GM19240 (cell line): ENCODE measurements at regions not wholly inside any gene's neighbourhood (a gene's known extent, or its start where the extent isn't known, plus 50 kb on each side); places are given as distances from the start of the nearest gene placed in this dataset.
"Not testable (repeated sequence)": the region's sequence is repeated elsewhere in the genome, so short reads cannot be mapped to it uniquely, and the experiment has no call there.

Source experiments
- DNase-seq: peaks from one replicate; pipeline ENCODE4 v3.0.0; 2011; ENCODE audit warnings: low spot score; ENCODE audit not compliant: insufficient read length

GRCh38 chr5:84961193-84961592 lies 576.5 kb upstream of the EDIL3 start:
- DNase-seq = no peak

DNA sequence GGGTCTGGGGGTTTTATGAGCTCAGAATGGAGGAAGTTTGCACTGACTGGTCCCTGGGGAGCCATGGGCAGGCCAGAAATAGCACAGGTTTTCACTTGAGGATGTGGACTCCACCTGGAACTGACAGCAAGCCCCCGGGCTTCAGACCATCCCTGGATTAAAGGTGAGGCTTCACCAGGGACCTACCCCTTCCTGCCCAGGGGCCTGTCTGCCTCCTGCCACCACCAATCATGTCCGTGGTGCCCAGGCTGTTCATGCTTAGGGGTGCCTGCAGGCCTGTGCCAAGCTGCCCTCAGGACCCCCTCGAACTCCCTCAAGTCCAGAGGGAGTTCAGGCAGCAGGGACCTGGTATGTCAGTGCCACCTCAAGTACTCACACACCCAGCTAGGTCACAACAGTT lies 577.2 kb upstream of the EDIL3 start:
- DNase-seq = no peak

DNA sequence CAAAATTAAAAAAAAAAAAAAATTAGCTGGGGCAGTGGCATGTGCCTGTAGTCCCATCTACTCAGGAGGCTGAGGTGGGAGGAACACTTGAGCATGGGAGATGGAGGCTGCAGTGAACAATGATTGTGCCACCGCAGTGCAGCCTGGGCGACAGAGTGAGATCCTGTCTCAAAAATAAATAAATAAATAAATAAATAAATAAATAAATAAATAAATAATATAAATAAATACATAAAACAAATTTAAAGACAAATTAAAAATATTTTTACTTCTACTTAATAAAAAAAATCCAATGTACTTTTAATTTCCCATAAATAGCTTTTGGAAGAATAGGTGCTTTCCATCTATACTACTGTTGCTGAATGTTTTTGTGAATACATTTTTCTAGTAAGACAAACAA lies 598.4 kb upstream of the EDIL3 start:
- DNase-seq = no peak

GRCh38 chr5:84985148-84985547 lies 600.5 kb upstream of the EDIL3 start:
- no peak for DNase-seq

- no peak for DNase-seq
These were observed 602.0 kb upstream of the EDIL3 start for GRCh38 chr5:84986688-84987087.

DNA sequence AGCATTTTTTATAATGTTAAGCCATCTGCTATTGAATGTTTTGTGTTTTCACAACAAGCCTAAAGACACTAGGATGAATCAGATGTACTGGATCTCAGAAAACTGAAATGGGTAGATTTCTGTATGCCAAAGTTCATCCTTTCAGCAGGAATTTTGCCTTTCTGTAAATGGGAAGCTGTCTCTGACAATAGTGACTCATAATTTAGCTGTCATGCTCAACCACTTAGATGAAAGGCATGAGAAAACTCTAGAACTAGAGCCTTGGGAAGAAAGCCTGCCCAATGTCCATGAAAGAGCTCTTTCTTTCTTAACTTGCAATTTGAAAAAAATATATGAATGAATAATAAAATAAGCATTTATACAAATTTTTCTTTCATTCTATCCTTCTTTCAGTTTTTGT lies 616.0 kb upstream of the EDIL3 start:
- DNase-seq = no peak

- not testable (repeated sequence) for DNase-seq
These were observed 617.3 kb upstream of the EDIL3 start for GRCh38 chr5:85002026-85002425.

DNA sequence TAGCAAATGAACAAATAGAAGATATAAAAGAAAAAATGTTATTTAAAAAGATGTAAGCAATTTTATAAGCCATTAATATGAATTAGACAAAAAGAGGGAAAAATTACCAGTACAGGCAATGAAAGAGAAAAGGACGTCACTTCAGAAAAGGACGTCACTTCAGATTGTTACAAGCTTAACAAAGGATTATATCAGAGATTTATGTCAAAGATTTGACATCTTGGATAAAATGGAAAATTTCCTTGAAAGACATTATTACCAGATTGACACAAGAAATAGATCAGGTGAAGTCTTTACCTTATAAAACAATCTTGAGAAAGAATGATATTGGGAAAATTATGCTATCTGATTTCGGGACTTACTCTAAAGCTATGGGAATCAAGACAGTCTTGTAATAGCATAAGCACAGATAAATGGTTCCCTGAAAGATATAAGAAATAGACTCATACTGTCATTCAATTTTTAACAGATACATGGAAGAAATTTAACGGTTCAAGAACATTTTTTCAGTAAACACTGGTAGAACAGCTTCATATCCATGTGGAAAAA lies 625.4 kb upstream of the EDIL3 start:
- no peak for DNase-seq

DNA sequence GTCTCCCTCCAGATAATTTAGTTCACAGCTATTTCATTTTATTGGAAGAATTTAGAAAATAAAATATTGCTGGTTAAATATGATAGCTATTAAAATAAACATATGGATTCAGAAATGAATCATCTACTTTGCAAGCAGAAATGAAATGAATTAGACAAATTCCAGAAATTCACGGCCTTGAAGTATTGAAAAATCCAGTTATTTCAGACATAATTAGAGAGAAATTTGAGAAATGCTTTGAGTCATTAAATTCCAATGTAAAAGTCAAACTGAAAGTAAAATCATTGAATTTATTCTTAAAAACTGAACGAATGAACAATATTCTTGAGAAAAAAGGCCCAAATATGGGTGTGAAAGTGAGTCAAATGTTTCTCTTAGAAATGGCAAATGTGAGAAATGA lies 632.6 kb upstream of the EDIL3 start:
- DNase-seq = no peak

- DNase-seq = no peak
These were observed 645.8 kb upstream of the EDIL3 start for GRCh38 chr5:85030316-85031084.

DNA sequence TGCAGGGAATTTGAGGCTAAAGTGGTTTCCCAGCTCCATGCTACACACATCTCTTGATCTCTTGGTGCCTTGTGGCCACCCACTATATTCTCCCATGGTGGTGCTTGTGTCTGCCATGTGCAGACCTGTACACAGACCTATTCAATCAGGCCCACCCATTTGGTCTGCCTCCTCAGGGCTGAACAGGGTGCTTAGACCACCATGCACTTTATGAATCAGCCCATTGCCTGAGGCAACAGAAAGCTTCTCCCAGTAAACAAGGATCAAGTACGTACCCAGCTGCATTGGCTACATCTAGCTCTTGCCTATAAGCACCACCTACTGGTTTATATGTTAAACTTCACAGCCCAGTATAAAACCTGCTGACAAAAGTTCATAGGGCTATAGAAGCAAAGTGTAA lies 664.3 kb upstream of the EDIL3 start:
- DNase-seq = no peak

GRCh38 chr5:85052826-85053225 lies 668.1 kb upstream of the EDIL3 start:
- no peak for DNase-seq

- no peak for DNase-seq
These were observed 685.3 kb upstream of the EDIL3 start for GRCh38 chr5:85069659-85070640.

DNA sequence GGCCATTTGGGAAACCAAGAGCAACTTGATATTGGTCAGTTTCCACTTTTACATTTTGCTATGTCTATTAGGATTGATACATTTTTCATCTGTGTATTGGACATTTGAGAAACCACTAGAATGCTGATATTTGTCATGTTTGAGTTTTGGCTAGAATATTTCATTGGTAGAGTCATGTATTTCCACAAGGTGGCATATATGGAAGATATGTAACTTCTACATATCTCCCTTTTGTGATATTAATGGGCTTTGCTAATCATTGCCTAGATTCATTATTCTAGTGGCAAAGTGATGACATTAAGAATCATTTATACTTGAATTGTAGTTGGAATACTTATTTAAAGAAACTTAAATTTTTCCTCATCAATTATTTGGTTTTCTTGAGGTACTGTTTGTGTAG lies 692.9 kb upstream of the EDIL3 start:
- DNase-seq = no peak

- no peak for DNase-seq
These were observed 711.7 kb upstream of the EDIL3 start for GRCh38 chr5:85096421-85096820.

- no peak for DNase-seq
These were observed 723.8 kb upstream of the EDIL3 start for GRCh38 chr5:85108471-85108870.

DNA sequence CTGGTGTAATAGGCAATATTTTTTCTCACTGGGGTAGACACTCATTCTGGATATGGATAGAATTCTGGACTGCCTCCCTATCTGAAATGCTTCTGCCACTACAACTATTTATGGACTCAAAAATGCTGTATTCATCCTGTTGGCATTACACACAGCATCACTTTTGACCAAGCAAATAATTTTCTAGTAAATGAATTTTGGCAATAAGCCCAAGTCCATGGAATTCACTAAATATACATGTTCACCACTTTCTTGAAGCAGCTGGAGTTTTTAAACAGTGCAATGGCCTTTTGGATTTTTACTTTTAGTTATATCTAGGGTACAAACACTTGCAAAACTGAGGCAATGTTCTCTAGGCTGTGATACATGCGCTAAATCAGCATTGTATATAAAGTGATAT lies 724.9 kb upstream of the EDIL3 start:
- no peak for DNase-seq

GRCh38 chr5:85132269-85132668 lies 747.6 kb upstream of the EDIL3 start:
- DNase-seq = no peak

DNA sequence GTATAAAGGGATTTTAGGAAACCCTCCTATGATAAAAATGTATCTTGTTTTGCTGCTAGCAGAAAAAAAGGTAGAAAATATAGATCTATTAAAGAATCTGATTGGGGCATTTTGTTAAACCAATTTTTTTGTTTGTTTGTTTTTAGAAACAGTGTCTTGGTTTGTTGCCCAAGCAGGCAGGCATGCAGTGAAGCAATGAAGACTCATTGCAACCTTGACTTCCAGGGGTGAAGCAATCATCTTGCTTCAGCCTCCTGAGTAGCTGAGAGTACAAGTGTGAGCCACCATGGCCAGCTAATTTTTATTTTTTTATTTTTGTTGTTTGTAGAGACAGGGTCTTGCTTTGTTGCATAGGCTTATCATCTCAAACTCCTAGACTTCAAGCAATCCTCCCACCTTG lies 755.8 kb upstream of the EDIL3 start:
- no peak for DNase-seq

DNA sequence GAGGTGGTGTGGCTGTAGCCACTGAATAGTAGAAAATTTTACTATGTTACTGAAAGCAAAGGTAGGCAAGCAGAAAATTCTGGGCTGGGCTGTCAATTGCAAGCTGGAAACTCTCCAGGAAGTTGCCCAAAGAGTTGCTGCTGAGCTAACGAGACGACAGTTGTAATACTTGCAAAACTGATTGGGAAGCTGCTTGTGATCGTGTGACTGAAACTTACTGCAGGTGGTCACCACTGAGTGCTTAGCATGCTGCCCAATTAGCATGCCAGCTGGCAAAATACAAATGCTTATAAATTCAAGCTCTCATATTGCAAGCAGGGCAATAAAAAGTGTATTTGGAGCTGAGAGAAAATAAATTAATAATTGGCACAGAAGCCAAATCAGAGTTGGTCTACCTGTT lies 758.5 kb upstream of the EDIL3 start:
- DNase-seq = no peak

GRCh38 chr5:85148701-85149100 lies 764.0 kb upstream of the EDIL3 start:
- no peak for DNase-seq

GRCh38 chr5:85159395-85159794 lies 774.7 kb upstream of the EDIL3 start:
- DNase-seq = no peak
